HG02610 (cell line): ENCODE measurements at regions not wholly inside any gene's neighbourhood (a gene's known extent, or its start where the extent isn't known, plus 50 kb on each side); places are given as distances from the start of the nearest gene placed in this dataset.

ENCODE experiments used
- ATAC-seq: cut with Tn5 transposase; IDR thresholded peaks from one replicate; pipeline ENCODE4 v1.9.1; 2021; ENCODE audit warnings: mild to moderate bottlenecking, moderate library complexity; ENCODE audit not compliant: unreplicated experiment

GRCh38 chr3:9301091-9301490, 51.6 kb upstream of the SRGAP3 start:
- no peak for ATAC-seq

- ATAC-seq: no peak
These were observed 52.4 kb upstream of the SRGAP3 start for GRCh38 chr3:9301798-9302197.

GRCh38 chr3:9302425-9303181, 53.2 kb upstream of the SRGAP3 start:
- ATAC-seq: peak; percentile 93

GRCh38 chr3:9308298-9308990, 54.4 kb upstream of the THUMPD3 start:
- no peak for ATAC-seq

GRCh38 chr3:9310043-9310442, 52.8 kb upstream of the THUMPD3 start:
- ATAC-seq: no peak

GRCh38 chr3:9311228-9311627, 51.6 kb upstream of the THUMPD3 start:
- no peak for ATAC-seq
